T-helper 2 cell treated with Interferon-gamma antibody and Interleukin-4, amounts not matched to agents 5 μg/mL and 100 μg/mL, for 36 hours (primary cell): ENCODE measurements at regions not wholly inside any gene's neighbourhood (a gene's known extent, or its start where the extent isn't known, plus 50 kb on each side); places are given as distances from the start of the nearest gene placed in this dataset.

Source experiments
- DNase-seq: peaks from one replicate; pipeline ENCODE4 v3.0.0; 2021; ENCODE audit warnings: low spot score
- H3K27ac Mint-ChIP-seq: one replicate; pipeline ENCODE4 v1.8.0; 2021; ENCODE audit warnings: mild to moderate bottlenecking, mixed read lengths
- H3K27me3 Mint-ChIP-seq: one replicate; pipeline ENCODE4 v1.8.0; 2021; ENCODE audit warnings: low read depth, mixed read lengths
- H3K36me3 Mint-ChIP-seq: one replicate; pipeline ENCODE4 v1.8.0; 2021; ENCODE audit warnings: low read depth, mixed read lengths
- H3K4me1 Mint-ChIP-seq: one replicate; pipeline ENCODE4 v1.8.0; 2021; ENCODE audit warnings: low read depth, mixed read lengths
- H3K4me3 Mint-ChIP-seq: one replicate; pipeline ENCODE4 v1.8.0; 2022; ENCODE audit warnings: mild to moderate bottlenecking, moderate library complexity, mixed read lengths
- H3K9me3 Mint-ChIP-seq: one replicate; pipeline ENCODE4 v1.8.0; 2021; ENCODE audit warnings: mixed read lengths

- H3K36me3 Mint-ChIP-seq = no peaks in the 10 kb centered on the region
- no peaks in the 10 kb centered on the region for H3K27me3 Mint-ChIP-seq
Measured at GRCh38 chr4:124529131-124529530, 183.4 kb downstream of the ANKRD50 start.

DNA sequence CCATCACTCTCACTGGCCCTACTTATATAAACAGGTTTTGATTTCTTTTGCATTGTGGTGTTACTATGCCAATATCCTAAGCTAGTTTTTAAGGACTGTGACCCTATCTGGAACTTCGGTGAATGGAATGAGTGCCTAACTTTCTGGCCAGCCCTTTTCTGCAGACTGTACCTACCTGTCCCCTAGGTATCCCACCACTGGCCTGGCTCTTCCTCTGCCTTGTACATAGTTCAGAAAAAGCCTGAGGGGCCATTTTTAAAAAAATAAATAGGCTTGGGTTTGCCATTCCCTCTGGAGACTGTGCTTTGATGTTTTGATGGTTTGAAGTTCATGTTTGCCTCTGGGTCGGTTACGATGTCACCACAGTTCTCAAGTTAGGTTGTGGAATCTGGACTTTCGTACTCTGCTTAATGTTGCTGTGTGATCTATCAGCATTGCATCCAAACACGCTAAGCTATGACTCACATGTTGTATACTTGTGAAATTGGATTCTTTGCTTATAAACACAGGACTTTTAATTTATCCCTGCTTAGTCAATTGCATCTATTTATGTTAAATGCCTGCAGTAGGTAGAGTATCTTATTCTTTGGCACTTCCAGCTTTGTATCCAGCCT lies 182.0 kb downstream of the ANKRD50 start:
- Mint-ChIP-seq H3K9me3 (no peaks in the 10 kb centered on the region), H3K27ac (no peak overlapping the region), H3K27me3 (no peaks in the 10 kb centered on the region), H3K36me3 (no peaks in the 10 kb centered on the region), H3K4me3 (no peak overlapping the region), H3K4me1 (no peaks in the 10 kb centered on the region)
- DNase-seq = no peak

More at GRCh38 chr4:124529131-124529530, 183.4 kb downstream of the ANKRD50 start:
- no peak overlapping the region for H3K4me3 Mint-ChIP-seq
- H3K9me3 Mint-ChIP-seq = no peaks in the 10 kb centered on the region
- no peaks in the 10 kb centered on the region for H3K4me1 Mint-ChIP-seq
- no peak overlapping the region for H3K27ac Mint-ChIP-seq
- DNase-seq = no peak

GRCh38 chr4:124534131-124534530 lies 178.4 kb downstream of the ANKRD50 start:
- H3K27ac Mint-ChIP-seq = no peak overlapping the region
- H3K4me3 Mint-ChIP-seq = no peak overlapping the region
- no peaks in the 10 kb centered on the region for H3K27me3 Mint-ChIP-seq

DNA sequence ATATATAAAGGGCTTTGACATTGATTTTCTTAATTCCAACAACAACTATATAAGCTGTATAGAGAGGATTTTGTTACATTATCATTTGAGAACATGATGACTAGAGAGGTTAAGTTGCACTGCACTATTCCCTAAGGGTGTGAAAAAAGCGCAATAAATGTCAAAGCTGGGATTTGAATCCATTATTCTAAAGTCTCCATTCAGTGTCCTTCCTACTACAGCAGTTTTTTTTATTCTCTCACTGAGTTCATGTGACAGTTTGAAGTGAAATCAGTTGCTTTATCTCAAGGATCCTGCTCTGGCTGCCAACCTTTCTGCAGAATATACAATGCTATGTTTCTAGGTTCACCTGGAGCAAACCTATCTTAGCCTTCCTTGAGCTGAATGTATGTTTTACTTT lies 177.5 kb downstream of the ANKRD50 start:
- Mint-ChIP-seq H3K27ac (no peak overlapping the region), H3K36me3 (no peaks in the 10 kb centered on the region), H3K4me3 (no peak overlapping the region), H3K27me3 (no peaks in the 10 kb centered on the region), H3K4me1 (no peaks in the 10 kb centered on the region), H3K9me3 (no peaks in the 10 kb centered on the region)
- no peak for DNase-seq

More at GRCh38 chr4:124534131-124534530, 178.4 kb downstream of the ANKRD50 start:
- Mint-ChIP-seq H3K9me3 (no peaks in the 10 kb centered on the region), H3K4me1 (no peaks in the 10 kb centered on the region), H3K36me3 (no peaks in the 10 kb centered on the region)
- no peak for DNase-seq

DNA sequence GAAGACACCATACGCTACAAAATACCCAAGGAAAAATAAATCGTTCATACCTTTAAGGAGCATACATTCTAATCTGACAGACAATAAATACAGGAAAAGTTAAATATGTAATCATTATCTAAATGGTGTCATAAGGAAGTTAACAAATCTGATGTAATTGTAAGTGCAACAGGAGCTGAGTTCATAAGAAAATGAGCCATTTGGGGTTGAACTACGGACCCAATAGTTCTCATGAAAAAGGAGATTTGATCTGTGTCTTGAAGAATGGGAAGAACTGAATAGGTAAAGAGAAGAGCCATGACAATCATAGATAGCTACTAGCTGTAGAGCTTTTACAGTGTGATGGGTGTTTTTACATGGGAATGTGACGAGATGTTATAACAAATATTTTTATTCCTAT lies 175.6 kb downstream of the ANKRD50 start:
- Mint-ChIP-seq H3K4me3 (no peak overlapping the region), H3K27me3 (no peaks in the 10 kb centered on the region), H3K9me3 (no peaks in the 10 kb centered on the region), H3K27ac (no peak overlapping the region), H3K4me1 (no peaks in the 10 kb centered on the region), H3K36me3 (no peaks in the 10 kb centered on the region)
- no peak for DNase-seq

DNA sequence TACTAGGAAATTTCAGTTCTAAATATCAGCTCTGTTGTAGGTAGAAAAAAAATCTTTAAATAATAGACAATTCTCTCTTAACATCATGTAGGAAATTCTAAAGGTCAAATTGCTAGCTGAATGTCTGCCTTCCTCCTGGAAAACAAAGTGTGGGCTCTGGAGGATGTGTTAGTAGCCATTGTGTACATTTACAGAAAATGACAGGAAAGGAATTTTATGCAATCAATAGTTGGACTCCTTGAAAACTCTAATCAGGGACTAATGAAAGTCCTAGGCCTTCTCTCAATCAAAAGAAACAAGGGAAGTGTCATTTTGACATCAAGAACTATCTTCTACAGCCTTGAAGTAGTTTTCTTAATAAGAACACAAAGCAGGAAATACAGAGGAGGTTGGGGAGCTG lies 174.6 kb downstream of the ANKRD50 start:
- Mint-ChIP-seq H3K27me3 (no peaks in the 10 kb centered on the region), H3K36me3 (no peaks in the 10 kb centered on the region), H3K4me1 (no peaks in the 10 kb centered on the region), H3K27ac (no peak overlapping the region), H3K9me3 (no peaks in the 10 kb centered on the region), H3K4me3 (no peak overlapping the region)
- DNase-seq = no peak

GRCh38 chr4:124540014-124540413 lies 172.5 kb downstream of the ANKRD50 start:
- no peaks in the 10 kb centered on the region for H3K9me3 Mint-ChIP-seq
- no peaks in the 10 kb centered on the region for H3K4me1 Mint-ChIP-seq
- H3K27ac Mint-ChIP-seq = no peak overlapping the region
- no peak overlapping the region for H3K4me3 Mint-ChIP-seq
- no peaks in the 10 kb centered on the region for H3K36me3 Mint-ChIP-seq
- no peak for DNase-seq
- H3K27me3 Mint-ChIP-seq = no peaks in the 10 kb centered on the region

DNA sequence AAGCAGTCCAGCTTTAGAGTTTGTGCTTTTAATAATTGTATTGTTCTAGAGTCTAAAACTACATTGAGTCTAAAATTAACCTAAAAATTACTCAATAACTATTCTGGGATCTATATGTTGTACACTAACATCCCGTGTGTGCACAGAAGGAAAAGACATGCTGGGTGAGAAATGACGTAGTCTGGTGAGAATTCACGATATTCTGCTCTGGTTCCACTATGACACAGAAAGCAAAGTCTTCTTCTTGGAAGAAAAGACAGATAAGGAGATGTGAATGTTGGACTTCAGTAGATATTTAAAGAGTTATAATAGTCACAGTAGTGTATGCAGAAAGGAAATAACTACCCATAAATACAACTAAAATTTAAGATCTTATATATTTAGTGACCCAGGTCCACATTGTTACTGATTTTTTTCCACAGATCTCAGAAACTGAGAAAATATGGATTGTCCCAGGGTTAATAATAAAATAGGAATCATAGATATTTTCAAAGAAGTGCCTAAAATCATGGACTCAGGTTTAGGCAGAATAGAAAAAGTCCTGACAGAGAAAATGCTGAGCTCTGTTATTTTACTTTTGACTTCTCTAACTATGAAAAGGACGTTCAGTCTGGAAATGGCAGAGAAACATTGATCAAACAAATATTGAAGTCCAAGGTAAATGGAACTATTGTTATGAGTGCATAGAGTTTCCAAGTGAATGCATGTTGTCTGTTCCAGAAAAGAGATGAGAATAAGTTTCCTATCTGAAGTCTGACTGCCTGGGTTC lies 170.7 kb downstream of the ANKRD50 start:
- Mint-ChIP-seq H3K27ac (no peak overlapping the region), H3K27me3 (no peaks in the 10 kb centered on the region), H3K36me3 (no peaks in the 10 kb centered on the region), H3K4me1 (no peaks in the 10 kb centered on the region), H3K4me3 (no peak overlapping the region), H3K9me3 (no peaks in the 10 kb centered on the region)
- no peak for DNase-seq

DNA sequence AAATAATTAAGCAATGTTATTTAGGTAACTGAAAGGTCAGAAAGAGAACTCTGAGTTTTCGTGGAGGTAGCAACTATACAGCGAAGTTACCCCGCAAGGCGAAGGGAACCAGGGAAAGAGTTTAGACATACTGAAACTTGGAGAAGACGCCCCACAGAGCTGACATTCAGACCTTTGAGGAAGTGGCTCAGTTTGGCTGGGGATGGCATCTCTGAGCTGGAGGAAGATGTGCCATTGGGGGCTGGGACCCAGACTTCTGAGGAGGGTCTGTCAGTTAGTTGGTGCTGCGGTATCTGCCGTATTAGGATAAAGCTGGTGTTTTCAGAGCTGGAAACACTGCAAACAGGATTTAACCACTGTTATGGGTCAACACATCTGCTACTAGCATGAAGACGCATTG lies 156.6 kb downstream of the ANKRD50 start:
- Mint-ChIP-seq H3K27me3 (no peaks in the 10 kb centered on the region), H3K27ac (no peak overlapping the region), H3K4me3 (no peak overlapping the region), H3K4me1 (no peaks in the 10 kb centered on the region), H3K9me3 (no peaks in the 10 kb centered on the region), H3K36me3 (no peaks in the 10 kb centered on the region)
- DNase-seq = no peak

DNA sequence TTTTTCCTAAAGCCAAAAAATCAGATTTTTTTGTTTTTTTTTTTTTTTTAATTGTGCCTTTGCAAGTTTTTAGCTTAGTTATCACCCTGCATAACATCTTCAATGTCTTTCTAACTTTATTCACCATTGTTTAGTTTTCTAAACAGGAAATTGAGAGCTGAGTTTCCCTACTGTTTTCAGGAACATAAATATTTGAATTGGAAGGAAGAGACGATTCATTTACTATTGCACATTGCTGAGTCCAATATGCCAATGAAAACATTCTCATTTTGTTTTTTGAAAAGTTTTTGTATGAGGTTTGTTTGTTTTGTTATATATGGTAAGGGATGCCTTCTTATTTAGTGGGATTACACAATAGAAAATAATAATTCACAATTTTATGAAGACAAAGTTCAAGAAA lies 148.4 kb downstream of the ANKRD50 start:
- no peak for DNase-seq
- Mint-ChIP-seq H3K27ac (no peak overlapping the region), H3K36me3 (no peaks in the 10 kb centered on the region), H3K9me3 (no peaks in the 10 kb centered on the region), H3K27me3 (no peaks in the 10 kb centered on the region), H3K4me1 (no peaks in the 10 kb centered on the region), H3K4me3 (no peak overlapping the region)

- Mint-ChIP-seq H3K4me1 (no peaks in the 10 kb centered on the region), H3K27ac (no peak overlapping the region), H3K27me3 (no peaks in the 10 kb centered on the region), H3K9me3 (no peaks in the 10 kb centered on the region), H3K4me3 (no peak overlapping the region), H3K36me3 (no peaks in the 10 kb centered on the region)
- no peak for DNase-seq
Measured at GRCh38 chr4:124565371-124565770, 147.2 kb downstream of the ANKRD50 start.

- Mint-ChIP-seq H3K36me3 (no peaks in the 10 kb centered on the region), H3K27ac (no peak overlapping the region), H3K27me3 (no peaks in the 10 kb centered on the region), H3K4me1 (no peaks in the 10 kb centered on the region), H3K4me3 (no peak overlapping the region), H3K9me3 (no peaks in the 10 kb centered on the region)
- no peak for DNase-seq
Measured at GRCh38 chr4:124566030-124566429, 146.5 kb downstream of the ANKRD50 start.

- no peak for DNase-seq
- Mint-ChIP-seq H3K36me3 (no peaks in the 10 kb centered on the region), H3K4me3 (no peak overlapping the region), H3K27ac (no peak overlapping the region), H3K9me3 (no peaks in the 10 kb centered on the region), H3K27me3 (no peaks in the 10 kb centered on the region), H3K4me1 (no peaks in the 10 kb centered on the region)
Measured at GRCh38 chr4:124573056-124573455, 139.5 kb downstream of the ANKRD50 start.

DNA sequence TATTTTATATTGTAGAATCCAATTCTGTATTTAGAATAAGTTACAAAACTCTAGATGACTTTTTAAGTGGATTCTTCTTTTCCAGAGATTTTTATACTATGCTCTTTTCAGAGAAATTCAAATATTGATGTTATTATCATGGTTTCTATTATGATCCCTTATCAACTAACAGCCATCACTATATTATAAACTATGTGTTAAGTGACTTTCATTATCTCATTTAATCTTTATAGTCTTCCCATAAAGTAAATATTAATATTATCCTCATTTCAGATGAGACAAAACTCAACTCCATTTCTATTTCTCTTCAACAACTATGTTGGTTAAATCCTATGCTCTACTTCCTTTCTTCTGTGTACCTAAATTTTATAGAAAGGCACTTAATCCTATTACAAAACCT lies 132.6 kb downstream of the ANKRD50 start:
- Mint-ChIP-seq H3K36me3 (no peaks in the 10 kb centered on the region), H3K27me3 (no peaks in the 10 kb centered on the region), H3K4me3 (no peak overlapping the region)

DNA sequence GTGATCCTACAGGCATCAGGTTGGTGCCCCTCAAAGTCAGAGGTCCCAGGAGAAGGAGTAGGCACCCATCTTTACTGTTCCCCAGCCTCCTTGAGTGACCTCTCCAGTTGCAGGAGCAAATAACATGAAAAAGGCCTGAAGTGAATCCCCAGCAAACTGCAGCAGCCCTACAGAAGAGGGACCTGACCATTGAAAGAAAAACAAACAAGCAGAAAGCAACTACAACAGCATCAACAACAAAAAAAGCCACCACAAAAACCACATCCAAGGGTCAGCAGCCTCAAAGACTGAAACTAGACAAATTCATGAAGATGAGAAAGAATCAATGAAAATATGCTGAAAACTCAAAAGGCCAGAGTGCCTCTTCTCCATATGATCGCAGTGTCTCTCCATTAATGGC lies 128.7 kb downstream of the ANKRD50 start:
- Mint-ChIP-seq H3K36me3 (no peaks in the 10 kb centered on the region), H3K4me1 (no peaks in the 10 kb centered on the region), H3K9me3 (no peaks in the 10 kb centered on the region), H3K4me3 (no peak overlapping the region), H3K27ac (no peak overlapping the region), H3K27me3 (no peaks in the 10 kb centered on the region)
- DNase-seq = no peak

More for the DNA sequence above, 132.6 kb downstream of the ANKRD50 start:
- DNase-seq = no peak
- Mint-ChIP-seq H3K9me3 (no peaks in the 10 kb centered on the region), H3K4me1 (no peaks in the 10 kb centered on the region), H3K27ac (no peak overlapping the region)
